ENCODE measurements at regions not wholly inside any gene's neighbourhood (a gene's known extent, or its start where the extent isn't known, plus 50 kb on each side); places are given as distances from the start of the nearest gene placed in this dataset.

DNA sequence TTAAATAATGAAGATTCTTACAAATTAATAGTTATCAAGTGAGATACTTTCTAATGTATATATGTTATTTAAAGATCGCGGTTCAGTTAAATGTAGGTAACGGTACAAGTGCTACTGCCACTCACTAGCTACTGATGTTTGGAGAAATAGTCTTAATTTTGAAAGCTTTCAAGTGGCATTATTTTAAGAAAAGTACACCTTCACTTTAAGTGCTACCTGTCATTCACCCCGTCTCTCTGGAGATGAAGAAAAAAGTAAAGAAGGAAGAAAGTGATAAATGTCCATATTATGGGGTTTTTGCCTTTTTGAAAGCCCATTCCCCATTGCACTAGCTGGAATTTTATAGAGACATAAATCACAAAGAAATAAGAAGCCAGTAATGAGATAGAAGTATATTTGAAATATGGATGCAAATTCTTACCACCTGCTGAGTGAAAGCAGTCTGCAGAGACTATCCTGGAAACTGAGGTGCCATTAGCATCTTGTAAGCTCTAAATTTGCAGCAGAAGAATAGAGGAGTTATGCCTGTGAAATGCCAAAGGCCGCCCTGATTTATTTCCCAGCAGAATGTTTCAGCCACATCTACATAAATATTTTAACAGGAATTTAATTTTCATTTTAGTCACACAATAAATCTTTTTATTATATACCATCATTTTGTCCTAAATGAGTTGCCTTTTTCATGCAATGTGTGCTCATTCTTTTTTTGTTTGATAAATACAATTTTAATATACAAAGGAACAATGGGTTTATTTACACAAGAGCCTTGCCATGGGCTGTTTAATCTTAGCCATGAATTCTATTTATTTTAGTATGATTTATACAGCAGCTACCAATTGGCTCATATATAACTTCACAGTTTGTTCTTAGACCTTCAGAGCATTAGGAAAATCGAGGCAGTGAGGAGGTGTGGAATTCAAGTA lies 489.9 kb upstream of the RAG2 start:
- Histone ChIP-seq H3K9me3 (no peaks in the 10 kb centered on the region), H3K4me3 (no peak overlapping the region), H3K4me1 (ENCODE audit: low read depth) (no peaks in the 10 kb centered on the region), H3K36me3 (ENCODE audit: low read depth) (no peaks in the 10 kb centered on the region)
- TF ChIP-seq, protein P1, sequence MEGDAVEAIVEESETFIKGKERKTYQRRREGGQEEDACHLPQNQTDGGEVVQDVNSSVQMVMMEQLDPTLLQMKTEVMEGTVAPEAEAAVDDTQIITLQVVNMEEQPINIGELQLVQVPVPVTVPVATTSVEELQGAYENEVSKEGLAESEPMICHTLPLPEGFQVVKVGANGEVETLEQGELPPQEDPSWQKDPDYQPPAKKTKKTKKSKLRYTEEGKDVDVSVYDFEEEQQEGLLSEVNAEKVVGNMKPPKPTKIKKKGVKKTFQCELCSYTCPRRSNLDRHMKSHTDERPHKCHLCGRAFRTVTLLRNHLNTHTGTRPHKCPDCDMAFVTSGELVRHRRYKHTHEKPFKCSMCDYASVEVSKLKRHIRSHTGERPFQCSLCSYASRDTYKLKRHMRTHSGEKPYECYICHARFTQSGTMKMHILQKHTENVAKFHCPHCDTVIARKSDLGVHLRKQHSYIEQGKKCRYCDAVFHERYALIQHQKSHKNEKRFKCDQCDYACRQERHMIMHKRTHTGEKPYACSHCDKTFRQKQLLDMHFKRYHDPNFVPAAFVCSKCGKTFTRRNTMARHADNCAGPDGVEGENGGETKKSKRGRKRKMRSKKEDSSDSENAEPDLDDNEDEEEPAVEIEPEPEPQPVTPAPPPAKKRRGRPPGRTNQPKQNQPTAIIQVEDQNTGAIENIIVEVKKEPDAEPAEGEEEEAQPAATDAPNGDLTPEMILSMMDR (IDR thresholded peaks at IDR 0.05) = no peak
- intact Hi-C loops (cut with DNase I, micrococcal nuclease) = no loop called here
- no peak for ATAC-seq
- no peak for DNase-seq

DNA sequence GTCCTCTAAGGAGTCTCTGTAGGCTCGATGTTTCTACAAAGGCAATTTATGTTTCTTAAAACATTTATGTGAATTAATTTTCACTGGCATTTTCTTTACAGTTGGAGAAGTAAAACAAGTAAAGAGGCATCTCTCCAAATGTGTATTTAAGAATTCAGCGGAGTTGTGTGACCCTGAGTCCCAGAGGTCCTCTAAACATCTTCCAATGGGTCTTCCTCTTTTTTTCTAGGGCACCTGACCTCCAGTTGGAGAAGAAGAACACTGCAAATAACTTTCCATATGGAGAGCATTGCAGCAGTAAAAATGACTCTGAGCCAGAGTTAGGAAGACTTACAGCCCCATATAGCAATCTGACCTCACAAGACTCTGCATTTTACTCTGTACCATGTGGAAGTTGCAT lies 480.5 kb upstream of the RAG2 start:
- TF ChIP-seq, protein P1 (IDR thresholded peaks at IDR 0.05) = no peak
- no peak for ATAC-seq
- Histone ChIP-seq H3K4me1 (ENCODE audit: low read depth) (no peaks in the 10 kb centered on the region), H3K36me3 (ENCODE audit: low read depth) (no peaks in the 10 kb centered on the region), H3K4me3 (no peak overlapping the region), H3K9me3 (no peaks in the 10 kb centered on the region)
- intact Hi-C loops (cut with DNase I, micrococcal nuclease) = no loop called here
- DNase-seq = no peak

DNA sequence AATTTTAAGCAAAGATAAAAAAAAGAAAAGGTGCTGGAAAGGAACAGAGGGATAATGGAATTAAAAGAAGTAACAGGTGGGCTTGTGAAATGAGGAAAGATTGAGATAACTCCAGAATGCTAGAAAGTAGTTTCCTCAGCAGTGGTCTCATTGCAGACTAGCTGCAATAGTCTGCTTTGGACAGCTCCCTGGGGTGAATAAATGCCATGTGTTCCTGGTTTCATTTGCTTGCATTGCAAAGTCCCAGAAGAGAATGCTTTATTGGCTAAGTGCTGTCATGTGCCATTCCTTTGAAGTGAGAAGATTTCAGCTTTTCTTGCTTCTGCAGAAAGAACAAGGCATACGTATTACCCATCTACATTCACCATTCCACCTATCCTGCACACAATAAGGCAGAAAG lies 478.8 kb upstream of the RAG2 start:
- H3K4me3 ChIP-seq = no peak overlapping the region
- TF ChIP-seq, protein P1 (IDR thresholded peaks at IDR 0.05) = no peak
- ATAC-seq = no peak
- intact Hi-C loops (cut with DNase I, micrococcal nuclease) = no loop called here
- H3K4me1 ChIP-seq (ENCODE audit: low read depth) = no peaks in the 10 kb centered on the region
- H3K9me3 ChIP-seq = no peaks in the 10 kb centered on the region
- no peak for DNase-seq
- H3K36me3 ChIP-seq (ENCODE audit: low read depth) = no peaks in the 10 kb centered on the region

DNA sequence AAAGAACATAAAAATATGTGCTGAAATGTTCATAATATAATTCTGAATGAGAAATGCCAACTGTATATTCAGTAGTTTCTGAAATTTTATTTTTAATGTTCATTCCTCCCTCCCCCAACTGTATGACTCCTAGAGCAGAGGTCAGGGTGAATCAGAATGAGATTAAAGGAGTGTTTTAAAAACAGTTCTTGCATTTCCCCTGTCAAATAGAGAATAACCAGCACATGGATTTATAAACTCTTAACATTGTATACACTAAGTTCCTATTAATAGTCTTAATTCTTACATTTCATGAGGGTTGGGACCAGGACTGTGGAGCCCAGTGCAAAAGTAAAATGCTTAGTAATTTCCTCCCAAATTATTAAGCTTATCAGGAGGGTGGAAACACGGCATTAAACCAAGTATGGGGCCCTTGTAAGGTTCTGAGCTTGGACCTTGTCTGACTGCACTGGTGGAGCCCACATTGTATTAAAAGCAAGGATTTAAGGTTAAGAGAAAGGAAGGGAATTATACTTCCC lies 474.6 kb upstream of the RAG2 start:
- no peak for ATAC-seq
- no peaks in the 10 kb centered on the region for H3K36me3 ChIP-seq (ENCODE audit: low read depth)
- no peaks in the 10 kb centered on the region for H3K4me1 ChIP-seq (ENCODE audit: low read depth)
- intact Hi-C loops (cut with DNase I, micrococcal nuclease) = no loop called here
- H3K4me3 ChIP-seq = no peak overlapping the region
- no peaks in the 10 kb centered on the region for H3K9me3 ChIP-seq
- DNase-seq = no peak
- TF ChIP-seq, protein P1 (IDR thresholded peaks at IDR 0.05) = no peak

DNA sequence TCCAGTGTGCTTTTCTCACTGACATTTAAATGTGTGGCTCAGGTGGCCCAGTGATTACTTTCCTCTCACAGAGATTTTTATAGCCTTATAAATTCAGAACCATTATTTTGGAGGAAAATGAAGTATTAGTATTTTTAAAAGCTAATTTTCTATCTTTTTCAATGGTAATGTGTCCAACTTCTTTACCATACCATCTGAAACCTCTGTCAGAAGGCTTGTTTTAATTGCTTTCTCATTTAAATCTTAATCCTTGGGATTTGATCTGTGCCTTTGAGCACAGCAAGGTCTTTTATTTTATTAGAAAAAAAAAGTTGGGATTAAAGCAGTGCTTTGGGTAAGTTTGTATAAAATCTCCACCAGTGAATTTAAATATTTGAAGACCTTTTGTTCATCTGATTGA lies 452.3 kb upstream of the RAG2 start:
- Histone ChIP-seq H3K36me3 (ENCODE audit: low read depth) (no peaks in the 10 kb centered on the region), H3K4me1 (ENCODE audit: low read depth) (no peaks in the 10 kb centered on the region), H3K9me3 (no peaks in the 10 kb centered on the region), H3K4me3 (no peak overlapping the region)
- ATAC-seq = no peak
- DNase-seq = no peak
- TF ChIP-seq, protein P1 (IDR thresholded peaks at IDR 0.05) = no peak
- intact Hi-C loops (cut with DNase I, micrococcal nuclease) = no loop called here

Data from mucosa of descending colon (tissue), 3 donors.